NT2/D1 (cell line): ENCODE measurements at regions not wholly inside any gene's neighbourhood (a gene's known extent, or its start where the extent isn't known, plus 50 kb on each side); places are given as distances from the start of the nearest gene placed in this dataset.

Experiments
- SUZ12 ChIP-seq: IDR thresholded peaks from 2 replicates; pipeline ENCODE4 v1.6.1; 2011; ENCODE audit not compliant: insufficient read length, insufficient read depth; ENCODE audit errors: extremely low read depth
- YY1 ChIP-seq: IDR thresholded peaks from 2 replicates; pipeline ENCODE4 v1.6.1; 2011; ENCODE audit not compliant: insufficient read length, insufficient read depth
- ZNF274 ChIP-seq: IDR thresholded peaks from 2 replicates; pipeline ENCODE4 v1.6.1; 2011; ENCODE audit warnings: mild to moderate bottlenecking, low read depth, low read length

- TF ChIP-seq ZNF274 (no peak), SUZ12 (no peak), YY1 (no peak)
Observed at GRCh38 chr18:46294318-46294717, 190.1 kb downstream of the HAUS1 start.
